Naive thymus-derived CD8-positive, alpha-beta T cell (primary cell): ENCODE measurements at regions not wholly inside any gene's neighbourhood (a gene's known extent, or its start where the extent isn't known, plus 50 kb on each side); places are given as distances from the start of the nearest gene placed in this dataset.
"Not testable (repeated sequence)": the region's sequence is repeated elsewhere in the genome, so short reads cannot be mapped to it uniquely, and the experiment has no call there.

Experiments
- ATAC-seq, 2 donors: fragments of 150-1000 bp; cut with Tn5 transposase in 1 of 2; sonication (Bioruptor Pico), chemical (Tn5 transposase) in 1 of 2; 1 replicate in 1 of 2; 2 replicates in 1 of 2; pipeline ENCODE4 v1.10.0; 2021; ENCODE audit warnings: mild to moderate bottlenecking in 2 of 2, moderate library complexity in 2 of 2
- POLR2A ChIA-PET: fragments of 350-600 bp; sonication (Branson Sonifier 250); formaldehyde crosslinking; loops from one replicate; lab custom pipeline; 2021; ENCODE audit warnings: antibody characterized with exemption; lab: Charles Lee
- DNase-seq, 10 donors: peaks; one replicate each; pipeline versions ENCODE4 v3.0.0 to v3.0.0-alpha.2; 2020 to 2022
- H3K27ac Mint-ChIP-seq, 10 donors: one replicate each; pipeline ENCODE4 v1.8.0; 2020 to 2022; ENCODE audit warnings: mild to moderate bottlenecking in 10 of 10, mixed read lengths in 10 of 10, moderate library complexity in 4 of 10, inconsistent platforms in 1 of 10
- H3K27me3 Mint-ChIP-seq, 5 donors: one replicate each; pipeline ENCODE4 v1.8.0; 2021 to 2022; ENCODE audit warnings: mixed read lengths in 5 of 5
- H3K36me3 Mint-ChIP-seq, 3 donors: one replicate each; pipeline ENCODE4 v1.8.0; 2020 to 2022; ENCODE audit warnings: mixed read lengths in 3 of 3, mild to moderate bottlenecking in 2 of 3, inconsistent platforms in 1 of 3
- H3K4me1 Mint-ChIP-seq, 4 donors: one replicate each; pipeline ENCODE4 v1.8.0; 2021 to 2022; ENCODE audit warnings: mixed read lengths in 4 of 4
- H3K4me3 Mint-ChIP-seq, 10 donors: one replicate each; pipeline ENCODE4 v1.8.0; 2020 to 2022; ENCODE audit warnings: mild to moderate bottlenecking in 10 of 10, mixed read lengths in 10 of 10, moderate library complexity in 6 of 10, inconsistent platforms in 1 of 10
- H3K9me3 Mint-ChIP-seq, 9 donors: one replicate each; pipeline ENCODE4 v1.8.0; 2020 to 2022; ENCODE audit warnings: mixed read lengths in 9 of 9, mild to moderate bottlenecking in 3 of 9, inconsistent platforms in 1 of 9, moderate library complexity in 1 of 9

DNA sequence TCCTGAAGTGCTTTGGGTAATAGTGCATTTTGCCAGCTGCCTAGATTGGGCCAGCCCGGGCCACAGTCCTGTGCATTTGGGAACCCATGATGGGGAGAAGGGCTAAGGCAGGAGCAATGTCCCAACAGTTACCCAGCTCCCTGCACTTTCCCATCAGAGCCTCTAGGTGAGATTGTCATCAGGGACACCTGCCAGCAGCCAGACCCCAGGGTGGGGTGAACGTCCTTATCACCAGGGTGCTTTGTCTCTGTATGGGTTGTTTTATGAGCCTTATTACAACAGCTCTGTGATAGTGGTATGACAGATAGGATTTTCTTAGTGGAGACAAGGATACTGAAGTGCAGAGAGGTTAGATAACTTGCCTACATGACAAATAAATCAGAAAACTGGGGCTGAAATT lies 365.7 kb downstream of the OSTF1 start:
- H3K27ac Mint-ChIP-seq, result no peak overlapping the region
- ATAC-seq (no peak), DNase-seq (no peak)
- POLR2A ChIA-PET, result no interaction called here
- peaks cover 0 to 3% (median 0%) of the 10 kb centered on the region in 4 donors for H3K4me1 Mint-ChIP-seq
- no peak overlapping the region for H3K4me3 Mint-ChIP-seq
- H3K36me3 Mint-ChIP-seq, result no peaks in the 10 kb centered on the region
- peaks cover 0 to 14% (median 5%) of the 10 kb centered on the region in 5 donors for H3K27me3 Mint-ChIP-seq
- no peaks in the 10 kb centered on the region for H3K9me3 Mint-ChIP-seq

DNA sequence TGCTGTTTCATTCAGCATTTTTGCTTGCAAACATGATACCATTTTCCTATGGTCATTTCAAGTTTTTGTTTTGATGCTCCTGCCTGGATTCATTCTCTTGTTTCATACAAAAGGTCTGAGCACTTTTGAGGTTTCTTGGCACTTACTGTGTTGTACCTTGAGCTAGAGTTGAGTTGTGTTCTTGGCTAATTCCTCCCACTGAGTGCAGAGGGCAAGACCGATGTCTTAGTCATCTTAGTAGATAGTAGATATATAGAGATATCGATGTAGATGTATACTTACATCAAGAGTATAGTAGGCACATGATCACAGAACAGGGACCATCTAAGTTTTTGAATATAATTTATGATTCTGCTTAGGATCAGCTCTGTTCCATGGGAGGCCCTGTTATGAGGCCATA lies 366.6 kb downstream of the OSTF1 start:
- ATAC-seq (no peak), DNase-seq (no peak)
- Mint-ChIP-seq H3K4me3 (no peak overlapping the region), H3K4me1 (peaks cover 0 to 3% (median 0%) of the 10 kb centered on the region in 4 donors), H3K27ac (no peak overlapping the region), H3K36me3 (no peaks in the 10 kb centered on the region), H3K27me3 (peaks cover 2 to 14% (median 5%) of the 10 kb centered on the region in 5 donors), H3K9me3 (peaks cover 0 to 1% (median 0%) of the 10 kb centered on the region in 9 donors)
- POLR2A ChIA-PET, result no interaction called here

DNA sequence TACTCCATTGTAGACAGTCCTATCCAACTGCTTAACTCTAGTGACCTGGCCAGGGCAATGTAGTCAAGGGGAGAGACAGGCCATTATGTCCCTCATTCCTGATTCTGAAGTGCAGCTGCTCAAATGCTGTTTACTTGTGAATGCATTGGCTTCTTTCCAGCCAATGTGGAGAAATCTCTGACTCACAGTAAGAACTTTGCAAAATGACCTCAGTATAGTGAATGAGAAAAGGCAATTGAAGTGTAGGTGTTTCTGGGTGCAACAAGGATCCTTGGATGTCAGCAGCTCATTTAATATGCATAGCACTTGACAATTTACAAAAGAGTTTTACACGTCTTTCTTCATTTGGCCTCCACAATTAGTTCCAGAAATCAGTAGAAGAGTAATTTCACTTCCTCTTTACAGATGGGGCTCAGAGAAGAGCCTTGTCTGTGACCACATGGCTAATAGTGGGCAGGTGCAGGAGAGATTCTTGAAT lies 367.2 kb downstream of the OSTF1 start:
- Mint-ChIP-seq H3K4me1 (peaks cover 0 to 3% (median 0%) of the 10 kb centered on the region in 4 donors), H3K27ac (no peak overlapping the region), H3K9me3 (peaks cover 0 to 1% (median 0%) of the 10 kb centered on the region in 9 donors), H3K36me3 (no peaks in the 10 kb centered on the region), H3K4me3 (no peak overlapping the region), H3K27me3 (peaks cover under 1 to 14% (median 4%) of the 10 kb centered on the region in 5 donors)
- ATAC-seq, result no peak
- no peak for DNase-seq
- POLR2A ChIA-PET, result no interaction called here

DNA sequence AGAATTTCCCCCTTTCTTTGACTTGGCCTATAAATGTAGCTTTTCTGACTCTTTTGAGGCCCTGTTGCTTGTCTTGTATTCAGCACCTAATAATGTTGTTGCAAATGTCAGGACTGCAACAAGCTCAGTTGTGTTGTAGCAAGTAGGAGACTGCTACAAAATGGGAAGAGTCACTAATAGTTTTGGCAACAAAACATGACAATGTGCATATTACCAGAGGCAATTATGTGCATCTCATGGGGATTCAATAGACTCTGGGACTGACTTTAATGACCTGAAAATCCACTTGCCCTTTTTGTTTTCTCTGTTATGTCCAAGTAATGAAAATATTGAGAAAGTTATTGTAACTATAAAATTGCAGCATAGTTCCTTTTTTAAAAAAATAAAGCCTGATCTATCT lies 368.4 kb downstream of the OSTF1 start:
- POLR2A ChIA-PET, result no interaction called here
- ATAC-seq (no peak), DNase-seq (no peak)
- Mint-ChIP-seq H3K27me3 (peaks cover 0 to 14% (median 3%) of the 10 kb centered on the region in 5 donors), H3K4me1 (peaks cover 0 to 3% (median 0%) of the 10 kb centered on the region in 4 donors), H3K9me3 (peaks cover 0 to 1% (median 0%) of the 10 kb centered on the region in 9 donors), H3K36me3 (no peaks in the 10 kb centered on the region), H3K27ac (no peak overlapping the region), H3K4me3 (no peak overlapping the region)

DNA sequence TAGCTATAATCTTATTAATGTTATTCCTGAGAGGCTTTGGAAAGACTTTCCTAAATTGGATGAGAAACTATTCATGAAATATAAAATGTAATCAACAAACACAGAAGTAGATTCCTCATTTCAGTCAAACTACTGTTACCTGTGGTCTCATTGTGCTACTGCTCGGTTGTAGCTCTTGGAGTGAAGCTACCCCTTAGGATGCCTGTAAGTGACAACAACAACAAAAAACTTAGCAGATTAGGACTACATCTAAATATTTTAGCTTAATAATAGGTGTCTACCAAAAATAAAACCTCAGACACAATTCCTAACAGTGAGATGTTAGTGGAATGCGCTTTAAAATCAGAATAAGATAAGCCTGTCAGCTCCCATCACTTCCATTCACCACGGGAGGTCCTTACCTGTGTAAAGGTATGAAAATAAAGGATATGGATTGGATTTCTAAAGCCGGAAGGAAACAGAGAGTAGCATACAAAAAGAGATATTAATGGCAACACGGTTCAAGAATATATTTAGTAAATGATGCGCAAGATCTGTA lies 369.2 kb downstream of the OSTF1 start:
- no peak overlapping the region for H3K27ac Mint-ChIP-seq
- DNase-seq, result no peak

DNA sequence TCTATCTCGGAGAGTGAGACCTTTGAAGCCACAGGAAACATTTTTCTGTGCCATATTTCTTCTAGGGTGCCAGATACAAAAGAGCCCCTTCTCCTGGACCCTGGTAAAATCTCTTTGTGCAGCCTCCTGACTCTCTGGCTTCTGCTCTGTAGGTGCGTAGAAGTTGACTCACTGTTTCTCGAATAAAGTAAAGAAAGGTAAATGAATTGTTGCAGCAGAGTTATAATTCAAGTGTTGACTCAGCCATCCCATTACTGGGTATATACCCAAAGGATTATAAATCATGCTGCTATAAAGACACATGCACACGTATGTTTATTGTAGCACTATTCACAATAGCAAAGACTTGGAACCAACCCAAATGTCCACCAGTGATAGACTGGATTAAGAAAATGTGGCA lies 371.0 kb downstream of the OSTF1 start:
- H3K36me3 Mint-ChIP-seq, H3K9me3 Mint-ChIP-seq, ATAC-seq, H3K27me3 Mint-ChIP-seq, H3K27ac Mint-ChIP-seq, POLR2A ChIA-PET, DNase-seq, H3K4me1 Mint-ChIP-seq, H3K4me3 Mint-ChIP-seq: not testable (repeated sequence)

More for the DNA sequence above, 369.2 kb downstream of the OSTF1 start:
- POLR2A ChIA-PET, result no interaction called here
- H3K36me3 Mint-ChIP-seq, result no peaks in the 10 kb centered on the region
- H3K4me3 Mint-ChIP-seq, result no peak overlapping the region
- ATAC-seq, result no peak
- peaks cover 0 to 3% (median 0%) of the 10 kb centered on the region in 4 donors for H3K4me1 Mint-ChIP-seq
- peaks cover 2 to 14% (median 3%) of the 10 kb centered on the region in 5 donors for H3K27me3 Mint-ChIP-seq
- H3K9me3 Mint-ChIP-seq, result peaks cover 0 to 1% (median 0%) of the 10 kb centered on the region in 9 donors

DNA sequence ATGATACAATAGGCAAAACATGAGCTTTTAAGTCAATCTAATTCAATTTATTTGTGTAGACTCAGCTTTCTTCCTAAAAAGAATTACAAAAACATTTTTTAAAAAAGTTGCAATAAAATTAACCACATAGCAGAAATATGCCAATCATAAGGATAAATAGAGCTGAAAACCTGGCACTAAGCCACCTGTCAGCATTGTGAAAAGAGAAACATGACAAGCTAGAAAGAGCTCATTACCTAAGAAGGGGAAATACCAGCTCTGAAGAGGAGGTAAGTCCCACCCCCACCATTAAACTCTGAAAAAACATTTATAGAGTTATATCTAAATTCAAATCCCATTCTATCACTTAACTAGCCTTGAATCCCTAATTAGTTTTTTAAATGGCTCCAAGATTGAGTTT lies 372.9 kb downstream of the OSTF1 start:
- no peak for ATAC-seq
- no peak overlapping the region for H3K27ac Mint-ChIP-seq
- H3K27me3 Mint-ChIP-seq, result peaks cover 0 to 8% (median 3%) of the 10 kb centered on the region in 5 donors
- no peak for DNase-seq
- POLR2A ChIA-PET, result no interaction called here
- no peaks in the 10 kb centered on the region for H3K36me3 Mint-ChIP-seq
- no peaks in the 10 kb centered on the region for H3K4me1 Mint-ChIP-seq
- H3K4me3 Mint-ChIP-seq, result no peak overlapping the region
- peaks cover 0 to 1% (median 0%) of the 10 kb centered on the region in 9 donors for H3K9me3 Mint-ChIP-seq

DNA sequence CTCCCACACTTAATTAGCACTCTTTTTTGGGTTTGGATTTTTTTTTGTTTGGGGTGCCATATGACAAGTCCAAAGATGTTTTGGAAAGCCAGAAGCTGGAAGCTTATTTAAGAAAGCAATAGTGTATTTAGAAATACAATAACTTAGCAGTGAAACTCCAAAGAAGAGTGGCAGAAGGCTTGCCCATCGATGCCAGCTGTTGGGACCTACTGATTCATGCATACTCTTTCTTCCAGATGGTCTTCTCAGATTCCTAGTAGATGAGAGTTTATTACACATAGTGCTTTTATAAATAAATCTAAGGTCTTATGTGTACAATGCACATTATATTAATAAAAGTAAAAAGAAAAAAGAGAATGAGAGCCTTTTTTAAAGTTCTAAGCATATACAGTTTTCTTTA lies 374.6 kb downstream of the OSTF1 start:
- no peak overlapping the region for H3K4me3 Mint-ChIP-seq
- H3K4me1 Mint-ChIP-seq, result no peaks in the 10 kb centered on the region
- no peaks in the 10 kb centered on the region for H3K36me3 Mint-ChIP-seq
- peaks cover 0 to 1% (median 0%) of the 10 kb centered on the region in 9 donors for H3K9me3 Mint-ChIP-seq
- no peak for DNase-seq
- H3K27me3 Mint-ChIP-seq, result peaks cover 1 to 8% (median 4%) of the 10 kb centered on the region in 5 donors
- no peak overlapping the region for H3K27ac Mint-ChIP-seq
- no peak for ATAC-seq
- POLR2A ChIA-PET, result no interaction called here

DNA sequence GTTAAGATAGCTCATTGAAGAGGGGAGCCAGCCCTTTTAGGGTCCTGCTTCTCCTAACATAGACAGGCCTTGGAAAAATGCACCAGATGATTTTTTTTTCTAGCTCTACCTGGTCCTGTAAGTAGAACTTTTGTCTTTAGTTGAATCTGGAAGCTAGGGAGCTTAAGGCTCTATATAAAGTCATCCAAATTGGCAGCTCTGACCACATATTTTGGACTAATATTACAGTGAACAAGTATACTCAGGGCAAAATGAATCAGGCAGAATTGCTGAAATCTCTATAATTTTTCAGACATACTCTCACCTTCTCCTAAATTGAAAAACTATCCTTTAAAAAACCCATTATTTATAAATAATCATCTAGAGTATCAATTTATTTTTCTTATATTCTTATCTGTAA lies 375.6 kb downstream of the OSTF1 start:
- peaks cover 0 to 1% (median 0%) of the 10 kb centered on the region in 9 donors for H3K9me3 Mint-ChIP-seq
- H3K4me3 Mint-ChIP-seq, result no peak overlapping the region
- ATAC-seq, result no peak
- peaks cover 2 to 11% (median 6%) of the 10 kb centered on the region in 5 donors for H3K27me3 Mint-ChIP-seq
- H3K4me1 Mint-ChIP-seq, result no peaks in the 10 kb centered on the region
- no peak for DNase-seq
- H3K36me3 Mint-ChIP-seq, result no peaks in the 10 kb centered on the region
- POLR2A ChIA-PET, result no interaction called here
- H3K27ac Mint-ChIP-seq, result no peak overlapping the region

DNA sequence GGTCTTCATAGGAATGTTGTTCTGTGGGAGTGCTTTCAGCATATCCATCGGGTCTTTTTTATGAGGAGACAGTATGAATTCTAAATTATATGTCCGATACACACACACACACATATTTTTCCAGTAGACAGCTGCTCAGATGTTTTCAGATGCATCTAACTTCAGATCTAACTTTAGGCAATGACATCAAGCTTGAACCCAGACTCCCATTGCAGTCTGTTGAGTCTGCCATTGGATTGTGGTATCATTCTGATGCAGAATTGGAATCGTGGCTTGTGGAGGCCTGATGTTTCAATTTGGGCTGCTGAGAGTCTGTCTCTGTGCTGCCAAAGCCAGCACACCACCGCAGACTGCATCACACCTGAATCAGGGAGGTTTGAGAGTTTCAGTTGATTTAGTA lies 376.4 kb downstream of the OSTF1 start:
- H3K36me3 Mint-ChIP-seq, result no peaks in the 10 kb centered on the region
- peaks cover 2 to 14% (median 6%) of the 10 kb centered on the region in 5 donors for H3K27me3 Mint-ChIP-seq
- H3K27ac Mint-ChIP-seq, result no peak overlapping the region
- H3K4me3 Mint-ChIP-seq, result no peak overlapping the region
- DNase-seq (no peak), ATAC-seq (no peak)
- POLR2A ChIA-PET, result no interaction called here
- no peaks in the 10 kb centered on the region for H3K9me3 Mint-ChIP-seq
- H3K4me1 Mint-ChIP-seq, result no peaks in the 10 kb centered on the region

DNA sequence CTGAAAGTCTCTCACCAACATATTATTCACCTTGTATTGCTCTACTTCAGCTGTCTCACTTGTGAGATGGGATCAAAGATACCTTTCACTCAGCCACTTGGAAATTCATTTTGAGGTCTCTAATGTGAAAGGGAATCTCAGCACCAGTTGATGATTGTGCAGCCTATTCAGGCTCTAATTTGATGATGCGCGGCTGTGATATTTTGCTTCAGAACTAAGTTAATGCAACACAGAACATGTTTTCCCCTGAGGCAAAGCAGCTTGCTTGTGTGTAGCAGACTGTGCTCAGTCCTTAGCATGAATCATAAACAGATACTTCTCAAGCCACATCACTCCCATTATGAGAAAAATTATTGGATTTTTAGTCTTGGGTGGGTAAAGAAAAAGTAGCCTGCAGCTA lies 378.8 kb downstream of the OSTF1 start:
- DNase-seq (no peak), ATAC-seq (no peak)
- H3K4me1 Mint-ChIP-seq, result peaks cover 0 to 2% (median 0%) of the 10 kb centered on the region in 4 donors
- peaks cover 0 to 32% (median 8%) of the 10 kb centered on the region in 5 donors for H3K27me3 Mint-ChIP-seq
- POLR2A ChIA-PET, result no interaction called here
- H3K36me3 Mint-ChIP-seq, result no peaks in the 10 kb centered on the region
- H3K9me3 Mint-ChIP-seq, result no peaks in the 10 kb centered on the region
- no peak overlapping the region for H3K4me3 Mint-ChIP-seq
- H3K27ac Mint-ChIP-seq, result no peak overlapping the region

DNA sequence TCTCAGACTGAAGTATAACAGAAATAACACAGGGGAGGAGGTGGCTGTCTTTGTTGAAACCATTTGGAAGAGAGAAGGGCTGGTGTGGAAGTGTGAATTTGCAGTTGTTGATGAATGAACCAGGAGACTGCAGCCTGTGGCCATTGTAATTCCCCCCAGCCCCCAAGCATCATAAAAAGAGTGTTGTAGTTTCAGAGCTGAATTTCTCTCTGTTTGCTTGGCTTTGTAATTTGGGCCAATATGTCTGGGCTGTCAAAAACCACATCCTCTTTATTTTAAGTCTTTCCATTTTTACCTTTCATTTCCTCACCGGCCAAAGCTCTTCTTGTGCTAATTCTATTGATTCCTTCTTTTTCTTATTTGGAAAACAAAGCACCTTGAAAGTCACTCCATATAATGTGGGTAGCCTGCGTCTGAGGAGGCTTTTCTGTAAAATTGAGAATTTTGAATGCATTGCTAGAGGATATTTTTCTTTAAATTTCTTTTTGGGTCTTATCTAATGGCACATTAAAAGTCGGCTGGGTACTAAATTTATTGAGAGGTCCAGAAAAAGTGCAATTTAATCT lies 383.3 kb downstream of the OSTF1 start:
- Mint-ChIP-seq H3K27me3 (peaks cover 4 to 48% (median 9%) of the 10 kb centered on the region in 5 donors), H3K9me3 (peaks cover 0 to 2% (median 0%) of the 10 kb centered on the region in 9 donors), H3K4me1 (peaks cover 0 to 2% (median 0%) of the 10 kb centered on the region in 4 donors), H3K36me3 (no peaks in the 10 kb centered on the region), H3K27ac (no peak overlapping the region), H3K4me3 (no peak overlapping the region)
- POLR2A ChIA-PET, result no interaction called here
- ATAC-seq (no peak), DNase-seq (no peak)

DNA sequence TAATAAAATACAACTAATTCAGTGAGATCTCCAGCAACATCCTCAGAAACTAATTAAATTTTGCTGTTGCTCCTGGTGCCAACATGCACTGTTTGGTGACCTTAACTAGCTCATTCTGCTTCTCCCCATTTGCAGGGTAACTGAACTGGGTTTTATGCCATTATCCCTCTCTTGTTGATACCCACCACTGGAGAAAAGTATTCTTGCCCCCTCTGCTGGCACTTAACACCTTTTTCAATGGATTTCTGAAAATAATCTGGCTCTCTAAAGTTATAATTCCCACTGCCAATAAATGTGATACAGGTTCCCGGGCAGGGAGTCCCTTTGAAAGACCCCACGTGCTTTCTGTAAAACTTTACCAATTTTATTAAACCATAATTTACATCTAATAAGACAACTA lies 394.3 kb downstream of the OSTF1 start:
- no peak overlapping the region for H3K4me3 Mint-ChIP-seq
- H3K9me3 Mint-ChIP-seq, result peaks cover 0 to 17% (median 6%) of the 10 kb centered on the region in 9 donors
- POLR2A ChIA-PET, result no interaction called here
- ATAC-seq, result no peak
- peaks cover 0 to 8% (median 0%) of the 10 kb centered on the region in 3 donors for H3K36me3 Mint-ChIP-seq
- no peak overlapping the region for H3K27ac Mint-ChIP-seq
- H3K27me3 Mint-ChIP-seq, result peaks cover 6 to 55% (median 15%) of the 10 kb centered on the region in 5 donors
- no peak for DNase-seq
- no peaks in the 10 kb centered on the region for H3K4me1 Mint-ChIP-seq
